NCI-H2081 treated with DMSO at 0.1 percent for 48 hours (cell line): ENCODE measurements at regions not wholly inside any gene's neighbourhood (a gene's known extent, or its start where the extent isn't known, plus 50 kb on each side); places are given as distances from the start of the nearest gene placed in this dataset.

Source experiments
- DNase-seq: peaks from one replicate; lab custom pipeline; 2025; lab: John Stamatoyannopoulos, UW

- no peak for DNase-seq
These were observed 265.3 kb upstream of the PKDCC start for GRCh38 chr2:41782306-41783158.

GRCh38 chr2:41784496-41784895, 263.3 kb upstream of the PKDCC start:
- no peak for DNase-seq

GRCh38 chr2:41785251-41786022, 262.4 kb upstream of the PKDCC start:
- DNase-seq: no peak

GRCh38 chr2:41791523-41791922, 256.3 kb upstream of the PKDCC start:
- DNase-seq: no peak

- DNase-seq: no peak
These were observed 244.5 kb upstream of the PKDCC start for GRCh38 chr2:41803361-41803760.

GRCh38 chr2:41806286-41806685, 241.5 kb upstream of the PKDCC start:
- no peak for DNase-seq

GRCh38 chr2:41821167-41821566, 226.7 kb upstream of the PKDCC start:
- no peak for DNase-seq

GRCh38 chr2:41826921-41827320, 220.9 kb upstream of the PKDCC start:
- no peak for DNase-seq

- no peak for DNase-seq
These were observed 220.4 kb upstream of the PKDCC start for GRCh38 chr2:41827354-41827971.

GRCh38 chr2:41828052-41828643, 219.7 kb upstream of the PKDCC start:
- no peak for DNase-seq

GRCh38 chr2:41829052-41829451, 218.8 kb upstream of the PKDCC start:
- DNase-seq: no peak

GRCh38 chr2:41830600-41830999, 217.2 kb upstream of the PKDCC start:
- DNase-seq: no peak

GRCh38 chr2:41832218-41832617, 215.6 kb upstream of the PKDCC start:
- no peak for DNase-seq

GRCh38 chr2:41835401-41835800, 212.4 kb upstream of the PKDCC start:
- DNase-seq: no peak

GRCh38 chr2:41836948-41837347, 210.9 kb upstream of the PKDCC start:
- DNase-seq: no peak

- no peak for DNase-seq
These were observed 210.2 kb upstream of the PKDCC start for GRCh38 chr2:41837610-41838009.

- DNase-seq: peak; percentile 98
These were observed 206.9 kb upstream of the PKDCC start for GRCh38 chr2:41840702-41841551.

- DNase-seq: no peak
These were observed 200.9 kb upstream of the PKDCC start for GRCh38 chr2:41846962-41847361.

GRCh38 chr2:41847744-41848441, 199.9 kb upstream of the PKDCC start:
- no peak for DNase-seq

- no peak for DNase-seq
These were observed 196.3 kb upstream of the PKDCC start for GRCh38 chr2:41851554-41851953.
